ENCODE measurements at regions not wholly inside any gene's neighbourhood (a gene's known extent, or its start where the extent isn't known, plus 50 kb on each side); places are given as distances from the start of the nearest gene placed in this dataset.

DNA sequence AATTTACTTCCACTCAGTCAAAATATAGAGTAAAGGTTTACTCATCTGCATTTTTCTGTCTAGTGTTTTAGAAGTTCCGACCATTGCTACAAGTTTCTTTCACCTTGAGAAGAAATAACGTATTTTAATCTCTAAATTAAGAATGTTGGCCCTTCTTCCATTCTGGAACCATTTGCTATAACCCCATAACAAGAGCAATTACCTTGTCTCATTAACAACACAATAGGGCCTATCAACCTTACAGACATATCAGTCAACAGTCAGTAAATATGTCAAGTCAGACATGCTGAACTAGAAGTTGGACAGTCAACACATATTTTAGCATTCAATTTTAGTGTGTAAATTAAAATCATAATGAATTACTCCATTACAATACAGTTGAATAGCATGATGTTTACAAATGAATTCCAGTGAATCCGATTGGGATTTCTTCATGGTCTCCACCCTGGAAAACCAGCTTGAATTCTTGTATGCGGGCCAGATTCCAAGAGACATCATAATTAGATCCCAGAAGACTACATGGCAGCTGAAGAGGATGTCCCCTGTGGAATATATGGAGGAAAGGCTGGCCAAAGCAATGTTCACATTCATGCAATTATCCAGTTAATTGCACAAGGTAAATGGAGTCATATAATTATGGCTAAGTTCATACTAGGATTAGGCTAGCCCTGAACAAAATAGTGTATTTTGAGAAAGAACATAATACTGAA, 196.2 kb upstream of the TARS1 start:
- no peak overlapping the region for H3K9ac ChIP-seq (ENCODE audit: low read depth in 1 of 2, low read length in 2 of 2)
- H3K27ac ChIP-seq (ENCODE audit: low read depth in 1 of 2, low read length in 2 of 2) = no peak overlapping the region
- no peak overlapping the region for H3K4me3 ChIP-seq (ENCODE audit: low read depth in 1 of 3, low read length in 3 of 3)
- no peaks in the 10 kb centered on the region for H3K27me3 ChIP-seq (ENCODE audit: control insufficient read depth in 4 of 4, insufficient read depth in 4 of 4, low read length in 3 of 4)
- H3K36me3 ChIP-seq (ENCODE audit: control insufficient read depth in 4 of 4, insufficient read depth in 3 of 4, low read depth in 1 of 4, low read length in 3 of 4) = no peaks in the 10 kb centered on the region
- 92% methylated on average over 4 of the region's 4 CpGs for WGBS
- H3K9me3 ChIP-seq (ENCODE audit: control insufficient read depth in 4 of 4, low read length in 3 of 4) = no peaks in the 10 kb centered on the region
- no peak for TF ChIP-seq JUND (IDR thresholded peaks at IDR 0.05)
- no peak for TF ChIP-seq EGR1 (IDR thresholded peaks at IDR 0.05; ENCODE audit: low read depth in 2 of 2)
- no peak for TF ChIP-seq RXRA (IDR thresholded peaks at IDR 0.05)
- TF ChIP-seq, protein P1, sequence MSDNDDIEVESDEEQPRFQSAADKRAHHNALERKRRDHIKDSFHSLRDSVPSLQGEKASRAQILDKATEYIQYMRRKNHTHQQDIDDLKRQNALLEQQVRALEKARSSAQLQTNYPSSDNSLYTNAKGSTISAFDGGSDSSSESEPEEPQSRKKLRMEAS (IDR thresholded peaks at IDR 0.05) = no peak
- TF ChIP-seq, protein P2, sequence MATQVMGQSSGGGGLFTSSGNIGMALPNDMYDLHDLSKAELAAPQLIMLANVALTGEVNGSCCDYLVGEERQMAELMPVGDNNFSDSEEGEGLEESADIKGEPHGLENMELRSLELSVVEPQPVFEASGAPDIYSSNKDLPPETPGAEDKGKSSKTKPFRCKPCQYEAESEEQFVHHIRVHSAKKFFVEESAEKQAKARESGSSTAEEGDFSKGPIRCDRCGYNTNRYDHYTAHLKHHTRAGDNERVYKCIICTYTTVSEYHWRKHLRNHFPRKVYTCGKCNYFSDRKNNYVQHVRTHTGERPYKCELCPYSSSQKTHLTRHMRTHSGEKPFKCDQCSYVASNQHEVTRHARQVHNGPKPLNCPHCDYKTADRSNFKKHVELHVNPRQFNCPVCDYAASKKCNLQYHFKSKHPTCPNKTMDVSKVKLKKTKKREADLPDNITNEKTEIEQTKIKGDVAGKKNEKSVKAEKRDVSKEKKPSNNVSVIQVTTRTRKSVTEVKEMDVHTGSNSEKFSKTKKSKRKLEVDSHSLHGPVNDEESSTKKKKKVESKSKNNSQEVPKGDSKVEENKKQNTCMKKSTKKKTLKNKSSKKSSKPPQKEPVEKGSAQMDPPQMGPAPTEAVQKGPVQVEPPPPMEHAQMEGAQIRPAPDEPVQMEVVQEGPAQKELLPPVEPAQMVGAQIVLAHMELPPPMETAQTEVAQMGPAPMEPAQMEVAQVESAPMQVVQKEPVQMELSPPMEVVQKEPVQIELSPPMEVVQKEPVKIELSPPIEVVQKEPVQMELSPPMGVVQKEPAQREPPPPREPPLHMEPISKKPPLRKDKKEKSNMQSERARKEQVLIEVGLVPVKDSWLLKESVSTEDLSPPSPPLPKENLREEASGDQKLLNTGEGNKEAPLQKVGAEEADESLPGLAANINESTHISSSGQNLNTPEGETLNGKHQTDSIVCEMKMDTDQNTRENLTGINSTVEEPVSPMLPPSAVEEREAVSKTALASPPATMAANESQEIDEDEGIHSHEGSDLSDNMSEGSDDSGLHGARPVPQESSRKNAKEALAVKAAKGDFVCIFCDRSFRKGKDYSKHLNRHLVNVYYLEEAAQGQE (IDR thresholded peaks at IDR 0.05) = no peak
- TF ChIP-seq FOXA1 (IDR thresholded peaks at IDR 0.05) = no peak
- TF ChIP-seq FOXA2 (IDR thresholded peaks at IDR 0.05) = no peak
- TF ChIP-seq SP1 (IDR thresholded peaks at IDR 0.05) = no peak
- TF ChIP-seq RAD21 (IDR thresholded peaks at IDR 0.05) = no peak
- TF ChIP-seq GABPA (IDR thresholded peaks at IDR 0.05 in 1 of 2, conservative IDR thresholded peaks at IDR 0.05 in 1 of 2) = no peak
- TF ChIP-seq NR2F2 (IDR thresholded peaks at IDR 0.05) = no peak
- H3K4me1 ChIP-seq (ENCODE audit: control insufficient read depth in 4 of 4, insufficient read depth in 4 of 4, low read length in 3 of 4) = peaks cover 3 to 28% (median 22%) of the 10 kb centered on the region in 4 donors
- no peak for DNase-seq (ENCODE audit: low spot score)

DNA sequence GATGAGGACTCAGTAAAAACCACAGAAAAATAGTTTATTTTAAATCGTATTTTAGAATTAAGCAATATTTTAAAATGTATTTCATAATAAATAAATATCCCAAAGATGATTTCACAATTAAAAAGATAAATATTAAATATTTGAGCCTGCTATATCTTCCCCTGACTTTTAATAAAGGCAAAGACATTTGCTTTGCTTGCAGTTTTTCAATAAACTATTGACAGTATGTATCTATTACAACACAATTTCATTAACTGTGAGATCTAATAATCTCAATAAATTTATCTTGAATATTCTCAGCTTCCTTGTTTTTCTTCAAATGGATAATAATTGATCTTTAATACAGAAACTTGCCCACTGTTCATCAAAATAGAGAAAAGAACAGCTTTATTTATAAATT, 186.2 kb upstream of the TARS1 start:
- H3K27ac ChIP-seq (ENCODE audit: low read depth in 1 of 2, low read length in 2 of 2) = no peak overlapping the region
- H3K4me3 ChIP-seq (ENCODE audit: low read depth in 1 of 3, low read length in 3 of 3) = no peak overlapping the region
- H3K9ac ChIP-seq (ENCODE audit: low read depth in 1 of 2, low read length in 2 of 2) = no peak overlapping the region
- no peak for TF ChIP-seq FOXA1 (IDR thresholded peaks at IDR 0.05)
- TF ChIP-seq, protein P1 (IDR thresholded peaks at IDR 0.05) = no peak
- TF ChIP-seq HNF4A (conservative IDR thresholded peaks at IDR 0.05) = no peak
- no peak for TF ChIP-seq RAD21 (IDR thresholded peaks at IDR 0.05)
- no peak for TF ChIP-seq RXRA (IDR thresholded peaks at IDR 0.05)
- no peak for TF ChIP-seq SP1 (IDR thresholded peaks at IDR 0.05)
- no peak for TF ChIP-seq FOXA2 (IDR thresholded peaks at IDR 0.05)
- TF ChIP-seq, protein P3, sequence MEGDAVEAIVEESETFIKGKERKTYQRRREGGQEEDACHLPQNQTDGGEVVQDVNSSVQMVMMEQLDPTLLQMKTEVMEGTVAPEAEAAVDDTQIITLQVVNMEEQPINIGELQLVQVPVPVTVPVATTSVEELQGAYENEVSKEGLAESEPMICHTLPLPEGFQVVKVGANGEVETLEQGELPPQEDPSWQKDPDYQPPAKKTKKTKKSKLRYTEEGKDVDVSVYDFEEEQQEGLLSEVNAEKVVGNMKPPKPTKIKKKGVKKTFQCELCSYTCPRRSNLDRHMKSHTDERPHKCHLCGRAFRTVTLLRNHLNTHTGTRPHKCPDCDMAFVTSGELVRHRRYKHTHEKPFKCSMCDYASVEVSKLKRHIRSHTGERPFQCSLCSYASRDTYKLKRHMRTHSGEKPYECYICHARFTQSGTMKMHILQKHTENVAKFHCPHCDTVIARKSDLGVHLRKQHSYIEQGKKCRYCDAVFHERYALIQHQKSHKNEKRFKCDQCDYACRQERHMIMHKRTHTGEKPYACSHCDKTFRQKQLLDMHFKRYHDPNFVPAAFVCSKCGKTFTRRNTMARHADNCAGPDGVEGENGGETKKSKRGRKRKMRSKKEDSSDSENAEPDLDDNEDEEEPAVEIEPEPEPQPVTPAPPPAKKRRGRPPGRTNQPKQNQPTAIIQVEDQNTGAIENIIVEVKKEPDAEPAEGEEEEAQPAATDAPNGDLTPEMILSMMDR (IDR thresholded peaks at IDR 0.05; ENCODE audit: low read depth, low read length, missing input control) = no peak
- no peak for TF ChIP-seq HNF4G (IDR thresholded peaks at IDR 0.05)
- TF ChIP-seq JUND (IDR thresholded peaks at IDR 0.05) = no peak
- no peak for TF ChIP-seq GABPA (IDR thresholded peaks at IDR 0.05 in 1 of 2, conservative IDR thresholded peaks at IDR 0.05 in 1 of 2)
- TF ChIP-seq EGR1 (IDR thresholded peaks at IDR 0.05; ENCODE audit: low read depth in 2 of 2) = no peak
- no peak for TF ChIP-seq TAF1 (conservative IDR thresholded peaks at IDR 0.05)
- no peak for TF ChIP-seq NR2F2 (IDR thresholded peaks at IDR 0.05)
- TF ChIP-seq, protein P4, sequence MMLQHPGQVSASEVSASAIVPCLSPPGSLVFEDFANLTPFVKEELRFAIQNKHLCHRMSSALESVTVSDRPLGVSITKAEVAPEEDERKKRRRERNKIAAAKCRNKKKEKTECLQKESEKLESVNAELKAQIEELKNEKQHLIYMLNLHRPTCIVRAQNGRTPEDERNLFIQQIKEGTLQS (IDR thresholded peaks at IDR 0.05) = no peak
- TF ChIP-seq, protein P5, sequence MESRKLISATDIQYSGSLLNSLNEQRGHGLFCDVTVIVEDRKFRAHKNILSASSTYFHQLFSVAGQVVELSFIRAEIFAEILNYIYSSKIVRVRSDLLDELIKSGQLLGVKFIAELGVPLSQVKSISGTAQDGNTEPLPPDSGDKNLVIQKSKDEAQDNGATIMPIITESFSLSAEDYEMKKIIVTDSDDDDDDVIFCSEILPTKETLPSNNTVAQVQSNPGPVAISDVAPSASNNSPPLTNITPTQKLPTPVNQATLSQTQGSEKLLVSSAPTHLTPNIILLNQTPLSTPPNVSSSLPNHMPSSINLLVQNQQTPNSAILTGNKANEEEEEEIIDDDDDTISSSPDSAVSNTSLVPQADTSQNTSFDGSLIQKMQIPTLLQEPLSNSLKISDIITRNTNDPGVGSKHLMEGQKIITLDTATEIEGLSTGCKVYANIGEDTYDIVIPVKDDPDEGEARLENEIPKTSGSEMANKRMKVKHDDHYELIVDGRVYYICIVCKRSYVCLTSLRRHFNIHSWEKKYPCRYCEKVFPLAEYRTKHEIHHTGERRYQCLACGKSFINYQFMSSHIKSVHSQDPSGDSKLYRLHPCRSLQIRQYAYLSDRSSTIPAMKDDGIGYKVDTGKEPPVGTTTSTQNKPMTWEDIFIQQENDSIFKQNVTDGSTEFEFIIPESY (IDR thresholded peaks at IDR 0.05) = no peak
- no peak for TF ChIP-seq YY1 (IDR thresholded peaks at IDR 0.05)
- no peak for DNase-seq (ENCODE audit: low spot score)
- no peaks in the 10 kb centered on the region for H3K36me3 ChIP-seq (ENCODE audit: control insufficient read depth in 4 of 4, insufficient read depth in 3 of 4, low read depth in 1 of 4, low read length in 3 of 4)
- H3K4me1 ChIP-seq (ENCODE audit: control insufficient read depth in 4 of 4, insufficient read depth in 4 of 4, low read length in 3 of 4) = no peaks in the 10 kb centered on the region
- H3K27me3 ChIP-seq (ENCODE audit: control insufficient read depth in 4 of 4, insufficient read depth in 4 of 4, low read length in 3 of 4) = no peaks in the 10 kb centered on the region
- H3K9me3 ChIP-seq (ENCODE audit: control insufficient read depth in 4 of 4, low read length in 3 of 4) = no peaks in the 10 kb centered on the region
- 34% methylated on average over 1 of the region's 1 CpG for whole genome bisulfite sequencing
